Endothelial cell of umbilical vein (primary cell): ENCODE measurements at regions not wholly inside any gene's neighbourhood (a gene's known extent, or its start where the extent isn't known, plus 50 kb on each side); places are given as distances from the start of the nearest gene placed in this dataset.

Experiments used
- BruUV-seq: library from RNA; stranded (reverse); fragments of 400-500 nt; replicated peaks from 2 replicates; lab custom pipeline; 2021; lab: Mats Ljungman, UMichigan
- CTCF ChIA-PET: fragments of 300-600, 350-600 bp; sonication (Branson Sonifier 250); formaldehyde crosslinking; loops from one replicate; lab custom pipeline; 2021; ENCODE audit warnings: antibody characterized with exemption, inconsistent platforms; lab: Charles Lee
- POLR2A ChIA-PET: fragments of 300-600, 350-600 bp; sonication (Branson Sonifier 250); formaldehyde crosslinking; loops from one replicate; lab custom pipeline; 2021; ENCODE audit warnings: antibody characterized with exemption, inconsistent platforms; lab: Charles Lee
- DNase-seq: peaks from one replicate; pipeline ENCODE4 v3.0.0-alpha.2; 2011; ENCODE audit warnings: low read depth, low spot score
- FAIRE-seq: peaks from 2 replicates; lab custom pipeline; 2011; peaks lifted over from hg19 to GRCh38; lab: Jason Lieb, UNC
- H2AFZ ChIP-seq: 2 replicates; pipeline ENCODE4 v1.6.0; 2012; ENCODE audit warnings: low read depth, low read length, control low read depth, inconsistent platforms
- H3K27ac ChIP-seq: 2 replicates; pipeline ENCODE4 v1.5.1; 2011; ENCODE audit warnings: low read depth, mild to moderate bottlenecking, control low read depth, low read length, moderate library complexity; ENCODE audit not compliant: insufficient read depth
- H3K27me3 ChIP-seq, 2 experiments: 2 replicates each; pipeline versions ENCODE4 v1.6.0 to v1.6.1; 2011; ENCODE audit warnings: low read length in 2 of 2, mixed read lengths in 1 of 2; ENCODE audit not compliant: control insufficient read depth in 2 of 2, insufficient read depth in 2 of 2
- H3K36me3 ChIP-seq, 2 experiments: 2 replicates in 1 of 2; 3 replicates in 1 of 2; pipeline ENCODE4 v1.5.1; 2011; ENCODE audit warnings: low read length in 2 of 2, mild to moderate bottlenecking in 1 of 2, moderate library complexity in 1 of 2; ENCODE audit not compliant: control insufficient read depth in 2 of 2, insufficient read depth in 2 of 2; ENCODE audit errors: extremely low read depth in 1 of 2
- H3K4me1 ChIP-seq: 3 replicates; pipeline ENCODE4 v1.5.1; 2011; ENCODE audit warnings: mild to moderate bottlenecking, low read length; ENCODE audit not compliant: control insufficient read depth, insufficient read depth; ENCODE audit errors: extremely low read depth
- H3K4me2 ChIP-seq: 2 replicates; pipeline ENCODE4 v1.6.1; 2011; ENCODE audit warnings: low read length, control low read depth, mixed read lengths; ENCODE audit not compliant: insufficient read depth
- H3K4me3 ChIP-seq, 3 experiments: fragments of 200-600 bp in 1 of 3; sonication (generic), shearing (Covaris generic) in 1 of 3; replicated peaks in 1 of 3; 2 replicates each; pipeline ENCODE4 v1.5.1; 2011 to 2016; ENCODE audit warnings: control low read depth in 3 of 3, low read length in 3 of 3, mild to moderate bottlenecking in 2 of 3, inconsistent platforms in 1 of 3, low read depth in 1 of 3, moderate library complexity in 1 of 3; ENCODE audit not compliant: insufficient read depth in 1 of 3
- H3K79me2 ChIP-seq: 2 replicates; pipeline ENCODE4 v1.6.0; 2012; ENCODE audit warnings: low read length, inconsistent platforms; ENCODE audit not compliant: control insufficient read depth, insufficient read depth
- H3K9ac ChIP-seq: replicated peaks from 2 replicates; pipeline ENCODE3; 2011; ENCODE audit warnings: low read length, control low read depth; ENCODE audit not compliant: insufficient read depth; ENCODE audit errors: extremely low read depth
- H3K9me1 ChIP-seq: replicated peaks from 3 replicates; pipeline ENCODE4 v1.6.0; 2011; ENCODE audit warnings: mild to moderate bottlenecking, low read length; ENCODE audit not compliant: control insufficient read depth, insufficient read depth; ENCODE audit errors: extremely low read depth
- H3K9me3 ChIP-seq: replicated peaks from 2 replicates; pipeline ENCODE4 v1.5.1; 2012; ENCODE audit warnings: low read length, inconsistent platforms; ENCODE audit not compliant: control insufficient read depth, insufficient read depth
- H4K20me1 ChIP-seq: replicated peaks from 2 replicates; pipeline ENCODE3; 2011; ENCODE audit warnings: mild to moderate bottlenecking, low read length; ENCODE audit not compliant: control insufficient read depth, insufficient read depth; ENCODE audit errors: extremely low read depth
- EZH2 ChIP-seq: IDR thresholded peaks from 2 replicates; pipeline ENCODE4 v1.6.1; 2012; ENCODE audit warnings: borderline replicate concordance, low read depth, mild to moderate bottlenecking, moderate library complexity, low read length, inconsistent platforms; ENCODE audit not compliant: severe bottlenecking
- FOS ChIP-seq: IDR thresholded peaks from 2 replicates; pipeline ENCODE4 v1.6.1; 2011; ENCODE audit warnings: mild to moderate bottlenecking, low read length, moderate library complexity, borderline replicate concordance; ENCODE audit not compliant: insufficient read depth
- GATA2 ChIP-seq: IDR thresholded peaks from 2 replicates; pipeline ENCODE4 v1.7.0; 2011; ENCODE audit warnings: low read depth, mild to moderate bottlenecking, moderate library complexity, mixed read lengths, low read length; ENCODE audit not compliant: insufficient read length, insufficient read depth
- JUN ChIP-seq: IDR thresholded peaks from 2 replicates; pipeline ENCODE4 v1.6.1; 2011; ENCODE audit warnings: borderline replicate concordance, low read depth; ENCODE audit not compliant: insufficient read length, insufficient read depth
- MYC ChIP-seq: IDR thresholded peaks from one replicate; pipeline ENCODE4 v1.6.1; 2011; ENCODE audit warnings: mild to moderate bottlenecking, low read depth, low read length
- POLR2A ChIP-seq: IDR thresholded peaks from 2 replicates; pipeline ENCODE4 v1.6.1; 2012; ENCODE audit warnings: low read depth, mild to moderate bottlenecking, control low read depth, low read length
- POLR2AphosphoS5 ChIP-seq: IDR thresholded peaks from 2 replicates; pipeline ENCODE4 v1.6.1; 2012; ENCODE audit warnings: low read depth, mild to moderate bottlenecking, control low read depth, low read length, moderate library complexity; ENCODE audit not compliant: insufficient read depth
- dilution Hi-C: fragments of 300-500 bp; cut with MboI; formaldehyde crosslinking; loops from one replicate; pipeline ENCODE4 v1.15.0; 2019; ENCODE audit warnings: low sequenced_read_pairs; ENCODE audit not compliant: extremely low pct_ligation_motif_present
- intact Hi-C: fragments of 100-400 bp; cut with micrococcal nuclease; formaldehyde crosslinking; loops from one replicate; pipeline ENCODE4 v1.10.0; 2022
- TF ChIP-seq, protein P1 (sequence below): IDR thresholded peaks from 2 replicates; pipeline ENCODE4 v1.6.1; 2011; ENCODE audit not compliant: insufficient read depth, insufficient read length
- TF ChIP-seq, protein P2 (sequence below), 2 donors: IDR thresholded peaks; 1 replicate in 1 of 2; 2 replicates in 1 of 2; pipeline ENCODE4 v1.5.1; 2011; ENCODE audit warnings: low read length in 2 of 2, mild to moderate bottlenecking in 2 of 2, moderate library complexity in 2 of 2, control low read depth in 1 of 2, inconsistent platforms in 1 of 2, low read depth in 1 of 2; ENCODE audit not compliant: insufficient read depth in 1 of 2; ENCODE audit errors: extremely low read depth in 1 of 2

DNA sequence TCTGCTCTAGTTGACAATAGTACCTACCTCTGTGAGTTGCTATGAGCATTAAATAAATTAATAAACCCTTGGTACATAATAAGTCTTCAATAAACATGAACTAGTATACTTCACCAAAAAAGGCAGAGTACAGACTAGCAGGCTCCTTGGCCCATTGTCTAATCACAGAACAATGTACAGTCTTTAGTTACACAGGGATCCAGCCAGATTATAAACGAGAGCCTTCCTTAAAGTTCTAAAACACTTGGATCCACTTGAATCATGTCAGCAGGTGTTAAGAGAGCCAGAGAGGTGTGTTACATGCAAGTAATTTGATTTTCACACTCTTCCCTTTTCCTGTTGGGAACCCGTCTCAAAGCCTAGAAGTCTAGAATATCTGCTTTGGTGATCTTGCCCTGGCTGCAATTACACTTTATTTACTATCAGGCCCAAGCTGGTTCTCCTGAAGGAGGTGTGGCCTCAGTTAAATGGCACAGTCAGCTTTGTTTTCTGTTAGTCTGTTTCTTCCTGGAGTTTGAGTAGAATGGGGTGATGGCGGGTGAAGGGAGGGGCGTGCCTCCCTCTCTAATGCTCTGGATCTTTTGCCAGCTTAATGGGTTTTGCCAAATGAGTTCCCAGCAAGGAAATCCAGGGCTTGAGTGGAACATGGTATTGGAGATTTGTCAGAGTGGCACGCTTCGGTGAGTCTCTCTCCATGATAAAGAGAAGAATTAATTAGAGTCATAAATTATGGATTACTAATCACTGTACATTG, 570.9 kb upstream of the CAMK1G start:
- FAIRE-seq: no peak
- no peak overlapping the region for H3K4me2 ChIP-seq
- no TSS peak for BruUV-seq
- no peak for DNase-seq
- ChIA-PET POLR2A (no interaction called here), CTCF (interaction anchor here (1.3 kb wide), 1 partner anchor 15 kb away, joined by 4 read pairs; no protein-coding TSS in a partner anchor)
- no peaks in the 10 kb centered on the region for H3K9me3 ChIP-seq
- H3K4me3 ChIP-seq: no peak overlapping the region
- H2AFZ ChIP-seq: no peak overlapping the region
- TF ChIP-seq FOS: no peak
- TF ChIP-seq GATA2: no peak
- TF ChIP-seq POLR2AphosphoS5: no peak
- TF ChIP-seq, protein P1, sequence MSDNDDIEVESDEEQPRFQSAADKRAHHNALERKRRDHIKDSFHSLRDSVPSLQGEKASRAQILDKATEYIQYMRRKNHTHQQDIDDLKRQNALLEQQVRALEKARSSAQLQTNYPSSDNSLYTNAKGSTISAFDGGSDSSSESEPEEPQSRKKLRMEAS: no peak
- TF ChIP-seq POLR2A: no peak
- TF ChIP-seq MYC: no peak
- TF ChIP-seq, protein P2, sequence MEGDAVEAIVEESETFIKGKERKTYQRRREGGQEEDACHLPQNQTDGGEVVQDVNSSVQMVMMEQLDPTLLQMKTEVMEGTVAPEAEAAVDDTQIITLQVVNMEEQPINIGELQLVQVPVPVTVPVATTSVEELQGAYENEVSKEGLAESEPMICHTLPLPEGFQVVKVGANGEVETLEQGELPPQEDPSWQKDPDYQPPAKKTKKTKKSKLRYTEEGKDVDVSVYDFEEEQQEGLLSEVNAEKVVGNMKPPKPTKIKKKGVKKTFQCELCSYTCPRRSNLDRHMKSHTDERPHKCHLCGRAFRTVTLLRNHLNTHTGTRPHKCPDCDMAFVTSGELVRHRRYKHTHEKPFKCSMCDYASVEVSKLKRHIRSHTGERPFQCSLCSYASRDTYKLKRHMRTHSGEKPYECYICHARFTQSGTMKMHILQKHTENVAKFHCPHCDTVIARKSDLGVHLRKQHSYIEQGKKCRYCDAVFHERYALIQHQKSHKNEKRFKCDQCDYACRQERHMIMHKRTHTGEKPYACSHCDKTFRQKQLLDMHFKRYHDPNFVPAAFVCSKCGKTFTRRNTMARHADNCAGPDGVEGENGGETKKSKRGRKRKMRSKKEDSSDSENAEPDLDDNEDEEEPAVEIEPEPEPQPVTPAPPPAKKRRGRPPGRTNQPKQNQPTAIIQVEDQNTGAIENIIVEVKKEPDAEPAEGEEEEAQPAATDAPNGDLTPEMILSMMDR (IDR thresholded peaks at IDR 0.05; ENCODE audit: extremely low read depth in 1 of 2, insufficient read depth in 1 of 2, low read depth in 1 of 2, low read length in 2 of 2): no peak
- no peak for TF ChIP-seq JUN
- no peak for TF ChIP-seq EZH2
- no peaks in the 10 kb centered on the region for H3K9me1 ChIP-seq
- H4K20me1 ChIP-seq: peaks cover 2% of the 10 kb centered on the region
- no peak overlapping the region for H3K27ac ChIP-seq
- H3K4me1 ChIP-seq: no peaks in the 10 kb centered on the region
- peaks cover 0 to 3% of the 10 kb centered on the region in 2 experiments for H3K27me3 ChIP-seq
- H3K79me2 ChIP-seq: no peaks in the 10 kb centered on the region
- no peaks in the 10 kb centered on the region for H3K36me3 ChIP-seq
- dilution Hi-C loops (no loop called here), intact Hi-C loops (no loop called here)
- H3K9ac ChIP-seq: no peak overlapping the region
